DOHH2 (cell line): ENCODE measurements at regions not wholly inside any gene's neighbourhood (a gene's known extent, or its start where the extent isn't known, plus 50 kb on each side); places are given as distances from the start of the nearest gene placed in this dataset.

Experiments used
- EZH2phosphoT487 ChIP-seq: fragments of 200-600 bp; sonication (generic); IDR thresholded peaks from 2 replicates; pipeline ENCODE4 v1.6.1; 2017; ENCODE audit warnings: borderline replicate concordance, mild to moderate bottlenecking, antibody characterized with exemption, low read length, moderate library complexity, mixed read lengths
- TF ChIP-seq, protein P1 (sequence below): fragments of 200-600 bp; sonication (generic); IDR thresholded peaks from one replicate; pipeline ENCODE4 v1.5.1; 2014; ENCODE audit warnings: antibody characterized with exemption, mild to moderate bottlenecking, low read depth, low read length; ENCODE audit not compliant: poor library complexity, severe bottlenecking

- no peak for TF ChIP-seq EZH2phosphoT487
- TF ChIP-seq, protein P1, sequence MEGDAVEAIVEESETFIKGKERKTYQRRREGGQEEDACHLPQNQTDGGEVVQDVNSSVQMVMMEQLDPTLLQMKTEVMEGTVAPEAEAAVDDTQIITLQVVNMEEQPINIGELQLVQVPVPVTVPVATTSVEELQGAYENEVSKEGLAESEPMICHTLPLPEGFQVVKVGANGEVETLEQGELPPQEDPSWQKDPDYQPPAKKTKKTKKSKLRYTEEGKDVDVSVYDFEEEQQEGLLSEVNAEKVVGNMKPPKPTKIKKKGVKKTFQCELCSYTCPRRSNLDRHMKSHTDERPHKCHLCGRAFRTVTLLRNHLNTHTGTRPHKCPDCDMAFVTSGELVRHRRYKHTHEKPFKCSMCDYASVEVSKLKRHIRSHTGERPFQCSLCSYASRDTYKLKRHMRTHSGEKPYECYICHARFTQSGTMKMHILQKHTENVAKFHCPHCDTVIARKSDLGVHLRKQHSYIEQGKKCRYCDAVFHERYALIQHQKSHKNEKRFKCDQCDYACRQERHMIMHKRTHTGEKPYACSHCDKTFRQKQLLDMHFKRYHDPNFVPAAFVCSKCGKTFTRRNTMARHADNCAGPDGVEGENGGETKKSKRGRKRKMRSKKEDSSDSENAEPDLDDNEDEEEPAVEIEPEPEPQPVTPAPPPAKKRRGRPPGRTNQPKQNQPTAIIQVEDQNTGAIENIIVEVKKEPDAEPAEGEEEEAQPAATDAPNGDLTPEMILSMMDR = no peak
These were observed 131.0 kb upstream of the RFC3 start for GRCh38 chr13:33686772-33687480.
